Right atrium auricular region (tissue), 2 donors: ENCODE measurements at regions not wholly inside any gene's neighbourhood (a gene's known extent, or its start where the extent isn't known, plus 50 kb on each side); places are given as distances from the start of the nearest gene placed in this dataset.

ENCODE experiments used
- DNase-seq: peaks from one replicate; pipeline ENCODE4 v3.0.0-alpha.2; 2019; ENCODE audit warnings: low spot score
- H3K27ac ChIP-seq, 2 donors: fragments of 200-600 bp; sonication (generic); 1 replicate in 1 of 2; 2 replicates in 1 of 2; pipeline ENCODE4 v1.5.1; 2016 to 2019
- H3K27me3 ChIP-seq, 2 donors: fragments of 200-600 bp; sonication (generic); one replicate each; pipeline versions ENCODE4 v1.5.1 to v1.6.0; 2017 to 2019
- H3K36me3 ChIP-seq: fragments of 200-600 bp; sonication (generic); one replicate; pipeline ENCODE4 v1.5.1; 2016
- H3K4me1 ChIP-seq, 2 donors: fragments of 200-600 bp; sonication (generic); one replicate each; pipeline versions ENCODE4 v1.5.1 to v1.6.0; 2017 to 2019
- H3K4me3 ChIP-seq, 2 donors: fragments of 200-600 bp; sonication (generic); 1 replicate in 1 of 2; 2 replicates in 1 of 2; pipeline ENCODE4 v1.5.1; 2017 to 2019; ENCODE audit warnings: mild to moderate bottlenecking in 1 of 2, moderate library complexity in 1 of 2
- H3K9me3 ChIP-seq, 2 donors: fragments of 200-600 bp; sonication (generic); one replicate each; pipeline ENCODE4 v1.5.1; 2019
- CTCF ChIP-seq, 2 donors: fragments of 200-600 bp; sonication (generic); IDR thresholded peaks; one replicate each; pipeline ENCODE4 v1.5.1; 2019; ENCODE audit warnings: antibody characterized with exemption in 2 of 2

GRCh38 chr10:62926407-62926806, 110.2 kb upstream of the EGR2 start:
- no peak for TF ChIP-seq CTCF (IDR thresholded peaks at IDR 0.05)

GRCh38 chr10:62924344-62924748, 108.2 kb upstream of the EGR2 start:
- no peaks in the 10 kb centered on the region for H3K27me3 ChIP-seq
- no peak overlapping the region for H3K4me3 ChIP-seq
- no peak for TF ChIP-seq CTCF (IDR thresholded peaks at IDR 0.05)
- H3K27ac ChIP-seq: no peak overlapping the region
- no peaks in the 10 kb centered on the region for H3K4me1 ChIP-seq
- no peaks in the 10 kb centered on the region for H3K9me3 ChIP-seq
- H3K36me3 ChIP-seq: no peaks in the 10 kb centered on the region
- no peak for DNase-seq

More at GRCh38 chr10:62926407-62926806, 110.2 kb upstream of the EGR2 start:
- no peaks in the 10 kb centered on the region for H3K9me3 ChIP-seq
- no peak for DNase-seq
- H3K4me3 ChIP-seq: no peak overlapping the region
- H3K4me1 ChIP-seq: no peaks in the 10 kb centered on the region
- no peaks in the 10 kb centered on the region for H3K27me3 ChIP-seq
- H3K36me3 ChIP-seq: no peaks in the 10 kb centered on the region
- H3K27ac ChIP-seq: no peak overlapping the region

- Histone ChIP-seq H3K9me3 (no peaks in the 10 kb centered on the region), H3K4me3 (no peak overlapping the region), H3K27me3 (no peaks in the 10 kb centered on the region), H3K27ac (no peak overlapping the region), H3K4me1 (peaks cover 0 to 1% of the 10 kb centered on the region in 2 donors), H3K36me3 (no peaks in the 10 kb centered on the region)
- no peak for DNase-seq
- TF ChIP-seq CTCF (IDR thresholded peaks at IDR 0.05): no peak
Observed at GRCh38 chr10:62919776-62920175, 103.6 kb upstream of the EGR2 start.

- H3K4me3 ChIP-seq: no peak overlapping the region
- TF ChIP-seq CTCF (IDR thresholded peaks at IDR 0.05): no peak
- no peak overlapping the region for H3K27ac ChIP-seq
- no peaks in the 10 kb centered on the region for H3K9me3 ChIP-seq
- DNase-seq: no peak
- no peaks in the 10 kb centered on the region for H3K27me3 ChIP-seq
- H3K4me1 ChIP-seq: peaks cover 0 to 4% of the 10 kb centered on the region in 2 donors
- no peaks in the 10 kb centered on the region for H3K36me3 ChIP-seq
Observed at GRCh38 chr10:62917475-62918238, 101.5 kb upstream of the EGR2 start.

GRCh38 chr10:62916141-62916603, 100.0 kb upstream of the EGR2 start:
- peaks cover 0 to 4% of the 10 kb centered on the region in 2 donors for H3K4me1 ChIP-seq
- H3K36me3 ChIP-seq: no peaks in the 10 kb centered on the region
- DNase-seq: no peak
- H3K9me3 ChIP-seq: no peaks in the 10 kb centered on the region
- H3K27me3 ChIP-seq: no peaks in the 10 kb centered on the region
- no peak overlapping the region for H3K27ac ChIP-seq
- no peak for TF ChIP-seq CTCF (IDR thresholded peaks at IDR 0.05)
- no peak overlapping the region for H3K4me3 ChIP-seq

GRCh38 chr10:62915158-62915557, 99.0 kb upstream of the EGR2 start:
- Histone ChIP-seq H3K27ac (no peak overlapping the region), H3K27me3 (no peaks in the 10 kb centered on the region), H3K4me1 (peaks cover 0 to 4% of the 10 kb centered on the region in 2 donors), H3K36me3 (no peaks in the 10 kb centered on the region), H3K9me3 (no peaks in the 10 kb centered on the region), H3K4me3 (no peak overlapping the region)
- no peak for TF ChIP-seq CTCF (IDR thresholded peaks at IDR 0.05)
- no peak for DNase-seq
